CD4-positive, alpha-beta T cell treated with Interleukin-2 at 100 ng/mL for 4 hours (primary cell): ENCODE measurements at regions not wholly inside any gene's neighbourhood (a gene's known extent, or its start where the extent isn't known, plus 50 kb on each side); places are given as distances from the start of the nearest gene placed in this dataset.
A peak's percentile ranks its signal among the peaks of the same experiment; 100 is the strongest.

Source experiments
- DNase-seq: peaks from one replicate; pipeline ENCODE4 v3.0.0-alpha.2; 2020; ENCODE audit warnings: low spot score

DNA sequence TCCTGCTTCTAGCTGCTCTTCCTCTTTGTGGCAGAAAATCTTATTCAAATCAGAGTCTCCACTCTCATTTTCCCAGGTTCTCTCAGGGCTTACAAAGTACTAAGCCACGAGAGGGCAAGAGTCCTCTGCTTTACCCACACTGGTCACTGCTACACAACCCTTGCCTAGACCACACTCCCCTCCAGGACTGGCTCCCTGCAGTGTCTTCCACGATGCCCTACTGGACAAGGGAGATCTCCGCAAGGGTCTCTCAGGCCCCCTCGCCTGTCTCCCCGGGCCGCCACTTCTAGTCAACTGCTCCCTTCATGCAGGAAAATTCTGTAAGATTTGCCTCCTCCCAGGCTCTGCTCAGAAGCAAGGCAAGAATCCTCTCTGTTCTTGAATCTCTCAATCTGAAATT lies 319.6 kb downstream of the RRAGC start:
- DNase-seq = no peak

DNA sequence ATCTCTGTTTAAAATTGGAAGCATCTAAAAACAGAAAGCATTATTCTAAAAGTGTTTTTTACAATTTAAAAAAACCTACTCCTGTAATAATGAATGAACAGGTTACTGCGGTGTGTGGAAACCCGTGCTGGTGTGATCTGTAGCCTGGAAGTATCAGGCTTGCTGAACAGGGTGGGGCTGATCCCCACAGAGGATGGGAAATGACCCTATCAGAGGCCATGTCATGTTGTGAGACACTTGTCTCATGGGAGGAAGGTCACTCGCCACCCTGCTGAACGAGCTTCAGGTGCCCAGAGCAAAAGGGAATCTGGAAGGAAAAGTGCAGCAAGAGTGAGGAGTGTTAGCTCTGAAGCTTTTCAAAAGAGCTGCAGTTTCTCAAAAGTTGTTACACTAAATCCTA lies 320.7 kb downstream of the RRAGC start:
- no peak for DNase-seq

DNA sequence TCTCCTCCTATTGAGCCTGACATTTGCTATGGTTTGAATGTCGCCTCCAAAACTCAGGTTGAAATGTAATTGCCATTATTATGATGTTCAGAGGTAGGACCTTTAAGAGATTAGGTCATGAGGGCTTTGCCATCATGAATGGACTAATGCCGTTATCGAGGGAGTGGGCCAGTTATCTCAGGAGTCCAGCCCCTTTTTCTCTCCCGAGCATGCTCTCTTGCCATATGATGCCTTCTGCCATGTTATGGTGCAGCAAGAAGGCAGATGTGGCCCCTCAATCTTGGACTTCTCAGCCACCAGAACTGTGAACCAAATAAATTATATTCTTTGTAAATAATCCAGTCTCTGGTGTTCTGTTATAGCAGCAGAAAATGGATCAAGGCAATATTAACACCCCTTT lies 323.5 kb downstream of the RRAGC start:
- DNase-seq = no peak

DNA sequence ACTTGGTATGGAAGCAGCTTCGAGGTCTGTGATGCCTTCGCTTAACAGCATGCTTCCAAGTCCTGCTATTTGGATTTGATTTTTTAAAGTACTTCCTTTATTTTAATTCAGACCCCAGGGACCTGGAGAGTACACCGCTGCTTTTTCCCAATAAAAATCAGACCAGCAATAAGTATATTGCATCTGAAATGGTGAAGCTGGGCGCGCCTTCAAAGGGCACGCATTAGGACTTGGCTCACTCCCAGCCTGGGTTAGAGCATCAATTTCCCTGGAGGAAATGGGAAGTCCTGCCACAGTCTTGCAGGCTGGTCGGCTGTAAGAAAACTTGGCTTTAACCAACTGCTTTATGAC lies 325.1 kb downstream of the RRAGC start:
- DNase-seq = no peak

DNA sequence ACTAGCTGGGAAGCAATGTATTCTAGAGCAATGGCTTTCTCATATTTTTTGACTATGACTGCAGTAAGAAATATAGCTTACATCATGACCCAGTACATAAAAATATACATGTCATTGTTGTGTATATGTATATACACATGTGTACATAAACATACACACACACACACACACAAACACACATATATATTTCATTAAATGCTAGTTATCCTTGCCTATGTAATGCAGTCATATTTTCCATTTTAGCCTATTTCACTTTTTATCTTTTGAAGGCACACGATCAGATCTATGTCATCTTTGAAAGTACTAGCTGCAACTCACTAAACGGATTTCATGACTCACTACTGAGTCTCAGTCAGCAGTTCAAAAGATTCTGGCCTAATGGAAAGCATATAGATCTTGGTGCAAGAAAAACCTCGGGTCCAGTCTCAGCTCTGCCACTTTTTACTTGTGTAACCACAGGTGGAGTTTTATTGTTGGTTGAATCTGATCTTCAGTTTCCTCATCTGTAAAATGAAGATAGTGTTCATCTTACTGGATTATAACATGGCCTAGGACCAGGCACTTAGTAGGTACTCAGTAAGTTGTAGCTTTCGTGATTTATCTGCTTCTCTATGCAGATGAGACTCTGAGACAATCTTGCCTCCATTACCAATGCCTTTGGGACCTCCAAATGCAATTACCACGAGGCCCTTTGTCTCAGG lies 325.6 kb downstream of the RRAGC start:
- no peak for DNase-seq

GRCh38 chr1:38530957-38531356 lies 328.6 kb downstream of the RRAGC start:
- DNase-seq = no peak

- DNase-seq = no peak
Observed at GRCh38 chr1:38529946-38530345, 329.6 kb downstream of the RRAGC start.

- no peak for DNase-seq
Observed at GRCh38 chr1:38529391-38529790, 330.2 kb downstream of the RRAGC start.

DNA sequence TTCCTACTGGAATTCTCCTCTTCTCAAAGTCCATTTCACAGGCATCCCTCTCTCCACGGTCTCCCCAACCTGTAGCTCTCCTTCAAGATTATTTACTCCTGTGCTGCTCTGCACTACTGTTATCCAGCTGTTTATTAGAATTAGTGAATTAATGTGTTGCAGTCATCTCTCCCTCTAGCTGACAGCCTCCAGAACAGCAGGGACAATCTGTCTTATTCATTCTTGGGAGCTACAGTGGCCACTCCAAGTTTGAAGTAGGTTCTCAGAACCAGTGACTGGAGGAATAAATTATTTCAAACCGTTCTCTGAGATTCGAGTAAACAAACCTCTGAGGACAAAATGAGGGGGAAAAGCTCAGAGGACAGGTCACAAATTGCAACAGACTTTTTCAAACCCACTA lies 330.9 kb downstream of the RRAGC start:
- no peak for DNase-seq

DNA sequence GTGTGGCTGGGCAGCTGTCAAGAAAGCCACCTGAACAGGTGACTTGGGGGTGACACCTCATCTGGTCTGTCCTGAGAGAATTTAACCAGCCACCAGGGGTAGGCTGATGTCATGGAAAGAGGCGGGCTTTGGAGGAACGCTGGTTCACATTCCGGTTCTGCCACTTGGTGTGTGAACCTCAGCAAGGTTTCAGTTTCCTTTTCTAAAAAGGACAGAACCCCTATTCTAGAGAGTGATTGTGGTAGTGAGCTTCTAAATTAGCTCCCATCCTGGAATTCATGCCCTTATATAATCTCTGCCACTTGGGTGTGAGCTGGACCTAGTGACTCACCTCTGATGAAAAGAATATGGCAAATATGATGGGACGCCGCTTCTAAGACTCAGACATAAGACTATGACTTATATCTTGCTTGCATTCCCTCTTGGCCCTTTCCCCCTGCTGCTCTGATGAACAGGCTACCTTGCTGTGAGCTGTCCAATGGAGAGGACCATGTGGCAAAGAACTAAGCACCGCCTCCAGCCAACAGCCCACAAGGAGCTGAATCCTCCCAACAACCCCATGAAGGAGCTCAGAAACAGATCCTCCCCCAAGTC lies 332.1 kb downstream of the RRAGC start:
- peak; percentile 2 for DNase-seq

- no peak for DNase-seq
Observed at GRCh38 chr1:38526046-38526445, 333.5 kb downstream of the RRAGC start.

DNA sequence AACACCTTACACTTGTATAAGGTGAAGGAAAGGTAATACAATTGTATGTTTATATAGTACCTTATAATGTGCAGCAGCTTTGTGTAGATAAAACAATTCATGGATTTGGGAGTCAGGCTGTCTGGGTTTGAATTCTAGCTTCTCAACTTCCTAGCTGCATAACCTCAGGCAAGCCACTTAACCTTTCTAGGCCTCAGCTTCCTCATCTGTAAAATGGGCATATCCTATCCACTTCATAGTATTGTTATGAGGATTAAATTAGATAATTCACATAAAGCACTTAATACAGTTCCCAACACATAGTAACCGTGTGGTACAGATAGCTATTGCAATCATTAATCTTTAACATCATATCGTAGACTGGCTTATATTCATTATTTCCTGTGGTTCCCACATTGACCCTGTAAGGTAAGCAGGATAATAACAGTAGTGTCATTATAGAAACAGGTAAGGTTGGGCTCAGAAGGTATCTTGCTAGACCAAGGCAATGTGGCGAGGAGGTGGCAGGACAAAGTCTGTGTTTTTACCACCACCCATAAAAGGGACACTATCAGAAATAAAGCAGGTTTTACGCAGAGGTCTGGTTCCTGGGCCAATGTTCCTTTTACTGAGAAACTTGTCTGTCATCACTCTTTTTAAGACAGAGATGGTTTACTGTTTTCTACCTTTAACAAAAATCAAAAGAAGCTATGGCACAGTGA lies 334.1 kb downstream of the RRAGC start:
- DNase-seq = no peak

GRCh38 chr1:38524025-38524641 lies 335.4 kb downstream of the RRAGC start:
- DNase-seq = no peak

DNA sequence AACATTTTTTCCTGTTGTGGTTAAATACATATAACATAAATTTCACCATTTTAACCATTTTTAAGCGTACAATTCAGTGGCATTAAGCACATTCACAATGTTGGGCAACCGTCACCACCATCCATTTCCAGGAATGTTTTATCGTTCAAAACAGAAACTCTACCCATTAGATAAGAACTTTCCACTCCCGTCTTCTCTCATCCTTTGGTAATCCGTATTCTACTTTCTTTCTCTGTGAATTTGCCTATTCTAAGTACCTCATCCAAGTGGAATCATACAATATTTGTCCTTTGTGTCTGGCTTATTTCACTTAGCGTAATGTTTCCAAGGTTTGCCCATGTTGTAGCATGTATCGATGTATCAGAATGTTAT lies 336.0 kb downstream of the RRAGC start:
- no peak for DNase-seq

DNA sequence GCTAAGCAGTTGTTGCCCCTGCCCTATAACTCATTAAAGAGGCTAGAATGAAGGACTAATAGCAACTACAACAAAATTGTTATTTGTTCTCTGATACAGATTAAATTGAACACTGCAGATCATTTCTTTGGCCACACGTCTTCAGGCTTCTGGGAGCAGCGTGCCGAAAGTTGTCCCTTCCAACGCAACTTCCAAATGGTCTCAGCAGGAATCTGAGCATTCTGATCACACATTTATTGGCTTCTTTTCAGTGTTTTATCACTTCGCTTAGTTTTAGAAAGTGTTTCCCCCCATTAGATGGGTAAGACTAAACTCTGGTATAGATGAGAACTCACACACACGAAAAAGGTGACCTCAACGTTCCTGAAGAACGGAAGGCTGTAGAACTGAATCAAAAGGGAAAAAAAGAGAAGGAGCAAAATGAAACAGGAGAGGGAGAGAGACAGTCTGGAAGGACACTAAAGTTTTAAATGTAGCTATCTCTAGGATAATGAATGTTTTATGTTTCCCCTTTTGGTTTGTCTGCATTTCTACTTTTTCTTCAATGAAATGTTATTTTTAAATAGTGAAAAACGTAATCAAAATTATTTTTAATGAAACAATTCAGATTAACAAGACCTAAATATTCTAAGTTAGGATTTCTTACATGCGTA lies 336.5 kb downstream of the RRAGC start:
- no peak for DNase-seq

- DNase-seq = no peak
Observed at GRCh38 chr1:38516560-38516959, 343.0 kb downstream of the RRAGC start.

- DNase-seq = no peak
Observed at GRCh38 chr1:38512789-38513188, 346.8 kb downstream of the RRAGC start.

DNA sequence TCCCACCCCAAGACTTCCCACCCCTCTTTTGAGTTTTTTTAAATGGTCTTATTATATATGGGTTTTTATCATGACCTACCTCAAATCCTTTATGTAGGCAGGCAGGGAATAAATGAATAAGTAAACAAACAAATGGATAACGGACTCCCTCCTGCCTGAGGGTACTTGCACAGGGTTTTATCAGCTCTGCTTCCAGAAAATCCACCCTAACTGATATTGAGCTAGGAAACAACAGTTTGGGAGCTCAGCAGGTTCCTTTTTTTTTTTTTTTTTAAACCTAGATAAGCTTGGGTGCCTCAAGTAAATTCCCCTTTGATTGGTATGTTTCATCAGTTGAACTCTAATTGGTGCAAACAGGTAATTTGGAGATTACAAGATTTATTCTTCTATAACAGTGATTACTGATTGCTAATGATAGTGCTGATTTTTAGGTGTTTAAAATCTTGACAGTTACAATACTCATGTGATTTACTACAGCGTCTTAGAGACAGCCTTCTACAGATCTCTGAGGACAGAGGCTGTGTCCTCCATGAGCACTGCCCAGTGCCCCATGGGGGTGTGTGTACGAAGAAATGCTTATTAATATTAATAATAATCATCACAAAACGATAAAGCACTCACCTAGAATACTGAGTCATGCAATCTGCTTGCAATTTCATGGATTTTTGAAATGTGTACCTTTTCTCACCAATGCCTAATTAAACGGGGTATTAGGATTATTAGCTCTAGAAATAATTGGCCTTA lies 347.4 kb downstream of the RRAGC start:
- no peak for DNase-seq

DNA sequence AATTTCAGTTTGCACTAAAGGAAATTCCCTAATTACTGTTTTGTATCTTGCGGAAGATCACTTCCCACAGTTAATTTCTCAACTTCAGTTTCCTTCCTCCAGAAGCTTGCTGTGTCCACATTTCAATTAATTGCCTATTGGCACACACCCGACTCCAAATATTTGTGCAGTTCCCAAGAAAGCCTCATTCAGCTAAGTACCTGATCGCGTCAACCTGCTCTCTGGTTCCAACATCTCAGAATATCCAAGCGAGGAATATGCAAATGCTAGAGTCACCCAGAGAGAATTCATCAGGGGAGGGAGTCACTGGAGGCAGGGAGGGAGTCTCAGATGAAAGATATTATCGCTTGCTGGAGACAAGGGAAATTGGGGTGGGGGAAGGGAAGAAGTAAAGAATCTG lies 351.3 kb downstream of the RRAGC start:
- no peak for DNase-seq

DNA sequence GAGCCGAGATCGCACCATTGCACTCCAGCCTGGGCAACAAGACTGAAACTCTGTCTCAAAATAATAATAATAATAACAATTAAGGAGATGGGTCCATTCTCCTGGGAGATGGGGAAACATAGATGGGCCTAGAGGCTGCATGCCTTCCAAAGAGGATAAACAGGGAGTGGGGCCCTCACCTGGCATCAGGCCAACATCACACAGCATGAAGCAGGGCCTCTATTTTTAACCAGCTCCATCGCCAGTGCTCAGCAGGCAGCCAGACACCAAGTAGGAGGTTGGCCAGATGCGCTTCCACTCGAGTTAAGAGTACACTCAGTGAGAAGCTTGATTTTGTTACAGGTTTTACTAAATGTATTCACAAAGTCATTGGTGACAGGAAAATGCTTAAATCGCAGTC lies 352.0 kb downstream of the RRAGC start:
- DNase-seq = no peak

DNA sequence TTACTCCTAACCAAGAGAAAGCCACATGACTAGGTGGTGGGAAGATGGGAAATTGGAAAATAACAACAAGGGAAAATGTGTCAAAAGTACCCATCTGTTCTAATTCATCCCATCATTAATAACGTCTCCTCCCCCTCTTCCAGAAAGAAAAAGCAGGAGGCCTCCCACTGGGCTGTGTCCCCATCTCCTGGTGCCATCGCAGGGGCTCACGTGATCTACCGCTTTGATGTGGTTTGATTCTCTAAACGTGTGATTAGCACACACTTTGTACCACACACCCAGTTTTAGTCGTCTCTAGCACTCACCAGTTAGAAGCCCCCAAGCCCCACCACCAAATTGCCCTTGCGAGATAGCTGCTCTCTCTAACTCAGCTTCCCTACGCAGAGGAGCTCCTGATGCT lies 353.6 kb downstream of the RRAGC start:
- no peak for DNase-seq

DNA sequence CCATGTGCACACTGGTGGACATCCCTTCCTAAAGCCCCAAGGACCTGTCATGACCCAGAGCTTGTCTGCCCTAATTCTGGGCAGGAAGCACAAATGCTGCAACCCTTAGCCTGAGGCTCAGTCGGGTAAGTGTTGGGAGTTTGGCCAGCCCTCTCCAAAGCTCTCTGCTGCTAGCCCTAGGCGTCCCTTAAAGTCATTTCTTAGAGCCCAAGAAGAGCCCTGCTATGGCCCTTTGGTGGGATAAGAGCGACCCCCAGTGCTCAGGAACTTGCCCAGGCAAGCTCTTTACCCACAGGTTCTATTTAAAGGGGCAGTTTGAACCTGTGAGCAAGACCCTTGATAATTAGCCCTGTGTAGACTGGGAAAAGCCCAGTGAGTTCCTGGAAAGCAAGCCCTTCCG lies 356.8 kb downstream of the RRAGC start:
- DNase-seq = no peak
